Ovary (tissue), 7 donors: ENCODE measurements at regions not wholly inside any gene's neighbourhood (a gene's known extent, or its start where the extent isn't known, plus 50 kb on each side); places are given as distances from the start of the nearest gene placed in this dataset.

Source experiments
- DNase-seq, 5 donors: peaks; one replicate each; pipeline ENCODE4 v3.0.0-alpha.2; 2019 to 2020
- H3K27ac ChIP-seq, 2 donors: fragments of 200-600 bp; one replicate each; pipeline versions ENCODE4 v1.5.1 to v1.8.0; 2019 to 2022
- H3K27me3 ChIP-seq: fragments of 200-600 bp; one replicate; pipeline ENCODE4 v1.8.0; 2022
- H3K36me3 ChIP-seq: fragments of 200-600 bp; sonication (generic); one replicate; pipeline ENCODE4 v1.5.1; 2019
- H3K4me1 ChIP-seq: one replicate; pipeline ENCODE4 v1.8.1; 2013; ENCODE audit warnings: mild to moderate bottlenecking, moderate library complexity; ENCODE audit not compliant: insufficient read depth
- H3K4me3 ChIP-seq: fragments of 200-600 bp; sonication (generic); one replicate; pipeline ENCODE4 v1.5.1; 2017
- H3K9me3 ChIP-seq, 2 donors: fragments of 200-600 bp in 1 of 2; sonication (generic) in 1 of 2; one replicate each; pipeline versions ENCODE4 v1.5.1 to v1.8.1; 2013 to 2019; ENCODE audit warnings: mild to moderate bottlenecking in 1 of 2, moderate library complexity in 1 of 2
- CTCF ChIP-seq, 3 donors: fragments of 450-650 bp in 2 of 3; fragments of 200-600 bp in 1 of 3; IDR thresholded peaks; one replicate each; pipeline versions ENCODE4 v1.5.1 to v1.8.0; 2016 to 2022; ENCODE audit warnings: antibody characterized with exemption in 3 of 3, mild to moderate bottlenecking in 1 of 3
- EP300 ChIP-seq: sonication (generic); formaldehyde crosslinking; IDR thresholded peaks from one replicate; pipeline ENCODE4 v1.6.1; 2017; ENCODE audit warnings: antibody characterized with exemption
- POLR2A ChIP-seq: fragments of 450-650 bp; IDR thresholded peaks from one replicate; pipeline ENCODE4 v1.6.1; 2017; ENCODE audit warnings: antibody characterized with exemption, mild to moderate bottlenecking, moderate library complexity
- WGBS, 3 donors: extraction: QIAGEN DNeasy Blood & Tissue Kit in 1 of 3; methylation state at CpG; one replicate each; pipeline versions ENCODE4 v1.1.5 to v1.1.7; 2013 to 2017; 5-methylcytosine and 5-hydroxymethylcytosine counted together
- intact Hi-C, 4 donors: fragments of 100-400 bp; cut with DNase I; formaldehyde crosslinking; loops; one replicate each; pipeline versions ENCODE4 v1.11.0 to v1.15.1; 2022 to 2023
- donor health status: DM: no; HTN: no; CAD: no; lungs with moderate emphysema.
- donor health status: DM: no; HTN: no; CAD: no.
- donor health status: Bipolar disorder and iron deficiency.
- donor health status: DM: no; HTN: no; CAD: no.
- donor health status: DM: yes; HTN: yes; CAD: no.

GRCh38 chr2:4369826-4370419 is 666.5 kb downstream of the DCDC2C start:
- H3K27ac ChIP-seq = no peak overlapping the region
- H3K27me3 ChIP-seq = no peaks in the 10 kb centered on the region
- no peaks in the 10 kb centered on the region for H3K9me3 ChIP-seq
- 13 to 14% (median 13%) methylated on average over 3 of the region's 3 CpGs for WGBS, 3 donors
- no peak for DNase-seq
- H3K4me3 ChIP-seq = no peak overlapping the region
- no peaks in the 10 kb centered on the region for H3K4me1 ChIP-seq
- intact Hi-C loops = no loop called here
- TF ChIP-seq POLR2A = no peak
- TF ChIP-seq CTCF (IDR thresholded peaks at IDR 0.05) = no peak
- no peak for TF ChIP-seq EP300
- no peaks in the 10 kb centered on the region for H3K36me3 ChIP-seq

- 48 to 55% (median 53%) methylated on average over 3 of the region's 3 CpGs for WGBS, 3 donors
- H3K9me3 ChIP-seq = no peaks in the 10 kb centered on the region
- H3K4me1 ChIP-seq = no peaks in the 10 kb centered on the region
- H3K4me3 ChIP-seq = no peak overlapping the region
- no peak for TF ChIP-seq EP300
- no peak for TF ChIP-seq POLR2A
- no peak for TF ChIP-seq CTCF (IDR thresholded peaks at IDR 0.05)
- intact Hi-C loops = no loop called here
- no peak overlapping the region for H3K27ac ChIP-seq
- H3K36me3 ChIP-seq = no peaks in the 10 kb centered on the region
- no peaks in the 10 kb centered on the region for H3K27me3 ChIP-seq
- DNase-seq = no peak
Observed at GRCh38 chr2:4370422-4371090, 667.2 kb downstream of the DCDC2C start.

- intact Hi-C loops = no loop called here
- no peak overlapping the region for H3K27ac ChIP-seq
Observed at GRCh38 chr2:4381049-4381448, 677.7 kb downstream of the DCDC2C start.

GRCh38 chr2:4381773-4382172 is 678.4 kb downstream of the DCDC2C start:
- H3K36me3 ChIP-seq = no peaks in the 10 kb centered on the region

More at GRCh38 chr2:4381049-4381448, 677.7 kb downstream of the DCDC2C start:
- Histone ChIP-seq H3K27me3 (no peaks in the 10 kb centered on the region), H3K36me3 (no peaks in the 10 kb centered on the region), H3K4me3 (no peak overlapping the region), H3K4me1 (no peaks in the 10 kb centered on the region), H3K9me3 (no peaks in the 10 kb centered on the region)
- no peak for DNase-seq
- no peak for TF ChIP-seq EP300
- no peak for TF ChIP-seq CTCF (IDR thresholded peaks at IDR 0.05)
- TF ChIP-seq POLR2A = no peak
- WGBS, 3 donors = 28 to 30% (median 30%) methylated on average over 5 of the region's 5 CpGs

More at GRCh38 chr2:4381773-4382172, 678.4 kb downstream of the DCDC2C start:
- no peaks in the 10 kb centered on the region for H3K9me3 ChIP-seq
- H3K27me3 ChIP-seq = no peaks in the 10 kb centered on the region
- no peak for TF ChIP-seq POLR2A
- TF ChIP-seq EP300 = no peak
- no peak for TF ChIP-seq CTCF (IDR thresholded peaks at IDR 0.05)
- 70 to 92% (median 72%) methylated on average over 3 of the region's 3 CpGs for WGBS, 3 donors
- no peak overlapping the region for H3K4me3 ChIP-seq
- H3K4me1 ChIP-seq = no peaks in the 10 kb centered on the region
- DNase-seq = no peak
- intact Hi-C loops = no loop called here
- H3K27ac ChIP-seq = no peak overlapping the region
